Caco-2 (cell line): ENCODE measurements at regions not wholly inside any gene's neighbourhood (a gene's known extent, or its start where the extent isn't known, plus 50 kb on each side); places are given as distances from the start of the nearest gene placed in this dataset.

Source experiments
- BruUV-seq: library from RNA; stranded (reverse); fragments of 400-500 nt; replicated peaks from 2 replicates; lab custom pipeline; 2021; lab: Mats Ljungman, UMichigan
- CTCF ChIA-PET: fragments of 300-600 bp; sonication (Branson Sonifier 250); formaldehyde crosslinking; loops from one replicate; lab custom pipeline; 2022; ENCODE audit warnings: antibody characterized with exemption; lab: Charles Lee
- POLR2A ChIA-PET: fragments of 300-600 bp; sonication (Branson Sonifier 250); formaldehyde crosslinking; loops from one replicate; lab custom pipeline; 2022; ENCODE audit warnings: antibody characterized with exemption; lab: Charles Lee
- DNase-seq, 2 experiments: peaks; one replicate each; pipeline versions ENCODE4 v3.0.0 to v3.0.0-alpha.2; 2020 to 2022
- H3K27me3 ChIP-seq: replicated peaks from 2 replicates; pipeline ENCODE4 v1.6.0; 2011; ENCODE audit warnings: low read length; ENCODE audit not compliant: control insufficient read depth, insufficient read depth
- H3K36me3 ChIP-seq: 2 replicates; pipeline ENCODE4 v1.5.1; 2011; ENCODE audit warnings: low read length; ENCODE audit not compliant: control insufficient read depth, insufficient read depth
- H3K4me1 ChIP-seq: fragments of 250-450 bp; sonication (Bioruptor Pico); 2 replicates; pipeline ENCODE4 v1.5.1; 2020; ENCODE audit warnings: mild to moderate bottlenecking
- H3K4me3 ChIP-seq: 2 replicates; pipeline ENCODE4 v1.5.1; 2011; ENCODE audit warnings: low read depth, mild to moderate bottlenecking, control low read depth, low read length
- H3K9me3 ChIP-seq: fragments of 250-450 bp; sonication (Bioruptor Pico); 2 replicates; pipeline ENCODE4 v1.5.1; 2020; ENCODE audit warnings: mild to moderate bottlenecking, moderate library complexity
- H3K27ac Mint-ChIP-seq: one replicate; pipeline ENCODE4 v1.8.0; 2022; ENCODE audit warnings: mixed read lengths; ENCODE audit not compliant: unreplicated experiment
- H3K27me3 Mint-ChIP-seq: one replicate; pipeline ENCODE4 v1.8.0; 2022; ENCODE audit warnings: mixed read lengths; ENCODE audit not compliant: insufficient read depth, unreplicated experiment
- H3K36me3 Mint-ChIP-seq: one replicate; pipeline ENCODE4 v1.8.0; 2022; ENCODE audit warnings: mild to moderate bottlenecking, mixed read lengths; ENCODE audit not compliant: insufficient read depth, unreplicated experiment
- H3K4me1 Mint-ChIP-seq: one replicate; pipeline ENCODE4 v1.8.0; 2022; ENCODE audit warnings: low read depth, mixed read lengths; ENCODE audit not compliant: unreplicated experiment
- H3K4me3 Mint-ChIP-seq: one replicate; pipeline ENCODE4 v1.8.0; 2022; ENCODE audit warnings: mild to moderate bottlenecking, moderate library complexity, mixed read lengths; ENCODE audit not compliant: unreplicated experiment
- H3K9me3 Mint-ChIP-seq: one replicate; pipeline ENCODE4 v1.8.0; 2022; ENCODE audit warnings: mixed read lengths; ENCODE audit not compliant: unreplicated experiment
- CTCF ChIP-seq, 2 experiments: fragments of 200-600 bp in 1 of 2; IDR thresholded peaks; 1 replicate in 1 of 2; 2 replicates in 1 of 2; pipeline versions ENCODE4 v1.5.1 to v1.8.0; 2011 to 2022; ENCODE audit warnings: antibody characterized with exemption in 1 of 2, control low read depth in 1 of 2, inconsistent platforms in 1 of 2, low read depth in 1 of 2, low read length in 1 of 2, mild to moderate bottlenecking in 1 of 2, moderate library complexity in 1 of 2; ENCODE audit not compliant: insufficient read depth in 1 of 2, severe bottlenecking in 1 of 2, unreplicated experiment in 1 of 2
- intact Hi-C: fragments of 100-400 bp; cut with micrococcal nuclease; formaldehyde crosslinking; loops from one replicate; pipeline ENCODE4 v1.10.0; 2022; ENCODE audit not compliant: unreplicated experiment

- no peaks in the 10 kb centered on the region for H3K9me3 ChIP-seq
- TF ChIP-seq CTCF (IDR thresholded peaks at IDR 0.05; ENCODE audit: insufficient read depth in 1 of 2, low read depth in 1 of 2, low read length in 1 of 2, severe bottlenecking in 1 of 2, unreplicated experiment in 1 of 2): no peak
- Mint-ChIP-seq H3K9me3 (no peaks in the 10 kb centered on the region), H3K27ac (no peak overlapping the region), H3K4me3 (no peak overlapping the region), H3K4me1 (no peaks in the 10 kb centered on the region), H3K27me3 (no peaks in the 10 kb centered on the region), H3K36me3 (no peaks in the 10 kb centered on the region)
- BruUV-seq: no TSS peak
- H3K36me3 ChIP-seq: no peaks in the 10 kb centered on the region
- no peak for DNase-seq
- ChIA-PET CTCF (no interaction called here), POLR2A (no interaction called here)
- no peak overlapping the region for H3K4me3 ChIP-seq
- H3K4me1 ChIP-seq: no peaks in the 10 kb centered on the region
- intact Hi-C loops: no loop called here
- no peaks in the 10 kb centered on the region for H3K27me3 ChIP-seq
These were observed 197.3 kb upstream of the PPFIA2 start for GRCh38 chr12:81956468-81956860.

- H3K4me1 Mint-ChIP-seq: no peaks in the 10 kb centered on the region
- BruUV-seq: no TSS peak
- H3K36me3 ChIP-seq: no peaks in the 10 kb centered on the region
- no peak for DNase-seq
- H3K4me1 ChIP-seq: no peaks in the 10 kb centered on the region
- H3K27me3 Mint-ChIP-seq: no peaks in the 10 kb centered on the region
- no peak overlapping the region for H3K4me3 ChIP-seq
- intact Hi-C loops: no loop called here
- ChIA-PET POLR2A (no interaction called here), CTCF (no interaction called here)
- H3K9me3 ChIP-seq: no peaks in the 10 kb centered on the region
- no peaks in the 10 kb centered on the region for H3K9me3 Mint-ChIP-seq
- no peaks in the 10 kb centered on the region for H3K36me3 Mint-ChIP-seq
- H3K4me3 Mint-ChIP-seq: no peak overlapping the region
- no peaks in the 10 kb centered on the region for H3K27me3 ChIP-seq
- no peak for TF ChIP-seq CTCF (IDR thresholded peaks at IDR 0.05; ENCODE audit: insufficient read depth in 1 of 2, low read depth in 1 of 2, low read length in 1 of 2, severe bottlenecking in 1 of 2, unreplicated experiment in 1 of 2)
- H3K27ac Mint-ChIP-seq: no peak overlapping the region
These were observed 194.4 kb upstream of the PPFIA2 start for GRCh38 chr12:81953541-81953940.

GRCh38 chr12:81950871-81951270 lies 191.7 kb upstream of the PPFIA2 start:
- no peak for DNase-seq
- H3K27me3 Mint-ChIP-seq: peaks cover 2% of the 10 kb centered on the region
- H3K27ac Mint-ChIP-seq: no peak overlapping the region
- no peaks in the 10 kb centered on the region for H3K36me3 ChIP-seq
- no peaks in the 10 kb centered on the region for H3K27me3 ChIP-seq
- no TSS peak for BruUV-seq
- H3K4me1 Mint-ChIP-seq: no peaks in the 10 kb centered on the region
- no peak for TF ChIP-seq CTCF (IDR thresholded peaks at IDR 0.05; ENCODE audit: insufficient read depth in 1 of 2, low read depth in 1 of 2, low read length in 1 of 2, severe bottlenecking in 1 of 2, unreplicated experiment in 1 of 2)
- no peaks in the 10 kb centered on the region for H3K4me1 ChIP-seq
- CTCF ChIA-PET: no interaction called here
- no peak overlapping the region for H3K4me3 ChIP-seq
- no peaks in the 10 kb centered on the region for H3K9me3 ChIP-seq
- H3K9me3 Mint-ChIP-seq: no peaks in the 10 kb centered on the region
- no peak overlapping the region for H3K4me3 Mint-ChIP-seq
- POLR2A ChIA-PET: no interaction called here
- intact Hi-C loops: no loop called here
- H3K36me3 Mint-ChIP-seq: no peaks in the 10 kb centered on the region
